GM18907 (cell line): ENCODE measurements at regions not wholly inside any gene's neighbourhood (a gene's known extent, or its start where the extent isn't known, plus 50 kb on each side); places are given as distances from the start of the nearest gene placed in this dataset.

ENCODE experiments used
- ATAC-seq: cut with Tn5 transposase; IDR thresholded peaks from one replicate; pipeline ENCODE4 v1.9.1; 2021; ENCODE audit warnings: mild to moderate bottlenecking, moderate library complexity; ENCODE audit not compliant: unreplicated experiment

- ATAC-seq = no peak
Measured at GRCh38 chr20:51104960-51105920, 82.3 kb upstream of the KCNG1 start.

- ATAC-seq = no peak
Measured at GRCh38 chr20:51100617-51101016, 77.7 kb upstream of the KCNG1 start.

- no peak for ATAC-seq
Measured at GRCh38 chr20:51098284-51098810, 75.4 kb upstream of the KCNG1 start.

GRCh38 chr20:51097351-51098120 lies 74.6 kb upstream of the KCNG1 start:
- no peak for ATAC-seq

- ATAC-seq = no peak
Measured at GRCh38 chr20:51096582-51097267, 73.8 kb upstream of the KCNG1 start.

GRCh38 chr20:51095633-51096521 lies 73.0 kb upstream of the KCNG1 start:
- no peak for ATAC-seq

GRCh38 chr20:51094221-51094620 lies 71.3 kb upstream of the KCNG1 start:
- ATAC-seq = no peak

- no peak for ATAC-seq
Measured at GRCh38 chr20:51093240-51093763, 70.4 kb upstream of the KCNG1 start.

GRCh38 chr20:51092338-51092737 lies 69.4 kb upstream of the KCNG1 start:
- ATAC-seq = no peak

- no peak for ATAC-seq
Measured at GRCh38 chr20:51091406-51092195, 68.7 kb upstream of the KCNG1 start.

GRCh38 chr20:51089840-51090239 lies 66.9 kb upstream of the KCNG1 start:
- ATAC-seq = no peak

- no peak for ATAC-seq
Measured at GRCh38 chr20:51089272-51089781, 66.4 kb upstream of the KCNG1 start.

- no peak for ATAC-seq
Measured at GRCh38 chr20:51087266-51087665, 64.4 kb upstream of the KCNG1 start.

- ATAC-seq = no peak
Measured at GRCh38 chr20:51085769-51086168, 62.9 kb upstream of the KCNG1 start.

GRCh38 chr20:51084593-51085377 lies 61.9 kb upstream of the KCNG1 start:
- no peak for ATAC-seq

GRCh38 chr20:51083447-51083846 lies 60.5 kb upstream of the KCNG1 start:
- ATAC-seq = no peak

- no peak for ATAC-seq
Measured at GRCh38 chr20:51082988-51083387, 60.1 kb upstream of the KCNG1 start.

GRCh38 chr20:51080516-51080915 lies 57.6 kb upstream of the KCNG1 start:
- no peak for ATAC-seq
